CD4-positive, alpha-beta T cell treated with Interleukin-2 at 100 ng/mL for 4 hours (primary cell): ENCODE measurements at regions not wholly inside any gene's neighbourhood (a gene's known extent, or its start where the extent isn't known, plus 50 kb on each side); places are given as distances from the start of the nearest gene placed in this dataset.
"Not testable (repeated sequence)": the region's sequence is repeated elsewhere in the genome, so short reads cannot be mapped to it uniquely, and the experiment has no call there.

ENCODE experiments used
- DNase-seq: peaks from one replicate; pipeline ENCODE4 v3.0.0-alpha.2; 2020; ENCODE audit warnings: low spot score

DNA sequence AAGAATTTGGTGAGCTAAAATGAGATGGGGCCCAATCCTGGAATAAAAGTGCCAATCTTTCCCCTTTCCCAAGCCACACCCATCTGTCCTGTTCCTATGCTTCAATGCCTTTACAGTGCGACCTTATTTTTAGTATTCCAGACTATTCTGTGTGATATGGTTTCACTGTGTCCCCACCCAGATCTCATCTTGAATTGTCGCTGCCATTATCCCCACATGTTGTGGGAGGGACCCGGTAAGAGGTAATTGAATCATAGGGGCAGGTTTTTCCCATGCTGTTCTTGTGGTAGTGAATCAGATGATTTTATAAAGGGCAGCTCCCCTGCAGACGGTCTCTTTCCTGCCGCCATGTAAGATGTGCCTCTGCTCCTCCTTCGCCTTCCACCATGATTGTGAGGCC, 129.3 kb upstream of the KIF26B start:
- no peak for DNase-seq

DNA sequence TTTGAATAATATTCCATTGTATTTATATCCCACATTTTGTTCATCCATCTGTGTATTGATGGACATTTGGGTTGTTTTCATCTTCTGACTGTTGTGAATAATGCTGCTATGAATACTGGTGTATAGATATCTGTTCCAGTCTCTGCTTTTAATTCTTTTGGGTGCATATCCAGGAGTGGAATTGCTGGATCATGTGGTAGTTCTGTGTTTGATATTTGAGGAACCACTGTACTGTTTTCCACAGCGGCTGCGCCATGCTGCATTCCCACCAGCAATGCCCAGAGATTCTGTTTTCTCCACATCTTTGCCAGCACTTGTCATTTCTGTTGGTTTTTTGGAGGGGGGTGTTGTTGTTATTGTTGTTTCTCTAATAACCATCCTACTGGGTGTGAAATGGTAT, 131.6 kb upstream of the KIF26B start:
- no peak for DNase-seq

DNA sequence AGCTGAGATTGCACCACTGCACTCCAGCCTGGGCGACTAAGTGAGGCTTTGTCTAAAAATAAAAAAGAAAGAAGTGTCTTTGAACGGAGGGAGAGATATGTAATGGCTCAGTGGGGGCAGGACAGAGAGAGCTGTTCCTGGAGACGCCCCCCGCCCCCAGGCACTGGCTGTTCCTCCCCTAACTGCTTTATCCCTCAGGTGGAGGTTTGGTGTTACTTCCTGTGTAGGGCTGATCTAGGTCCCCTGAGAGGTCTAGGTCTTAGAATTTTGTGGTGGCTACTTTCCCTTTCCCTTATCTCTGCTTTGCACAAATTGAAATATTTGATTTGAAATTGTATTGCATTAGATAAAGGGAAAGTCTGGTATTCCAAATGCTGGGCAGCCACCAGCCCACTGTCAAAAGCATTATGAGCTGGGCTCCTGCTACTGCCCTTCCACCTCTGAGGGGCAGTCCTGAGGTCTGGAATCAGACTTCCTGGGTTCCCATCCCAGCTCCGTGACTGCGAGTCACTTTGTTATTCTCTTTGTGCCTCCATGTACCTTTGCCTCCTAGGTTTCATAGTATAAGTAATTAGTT, 134.8 kb upstream of the KIF26B start:
- no peak for DNase-seq

DNA sequence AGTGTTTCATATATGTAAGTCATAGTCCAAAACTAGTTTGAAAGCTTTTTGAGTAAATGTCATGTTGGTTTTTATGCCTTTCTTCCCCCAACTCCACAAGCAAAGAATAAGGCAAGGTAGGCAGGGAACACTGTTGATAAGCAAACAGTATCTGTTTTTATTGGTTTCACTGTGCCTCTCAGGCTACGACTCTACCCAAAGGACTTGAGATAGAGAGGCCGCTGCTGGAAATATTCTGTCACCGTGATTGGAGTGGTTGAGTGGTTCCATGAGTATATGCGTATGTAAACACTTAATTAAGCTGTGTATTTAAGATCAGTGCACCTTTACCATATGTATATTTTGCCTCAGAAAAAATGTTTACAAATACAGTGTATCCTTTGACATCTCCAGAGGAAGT, 138.1 kb upstream of the KIF26B start:
- DNase-seq: no peak

DNA sequence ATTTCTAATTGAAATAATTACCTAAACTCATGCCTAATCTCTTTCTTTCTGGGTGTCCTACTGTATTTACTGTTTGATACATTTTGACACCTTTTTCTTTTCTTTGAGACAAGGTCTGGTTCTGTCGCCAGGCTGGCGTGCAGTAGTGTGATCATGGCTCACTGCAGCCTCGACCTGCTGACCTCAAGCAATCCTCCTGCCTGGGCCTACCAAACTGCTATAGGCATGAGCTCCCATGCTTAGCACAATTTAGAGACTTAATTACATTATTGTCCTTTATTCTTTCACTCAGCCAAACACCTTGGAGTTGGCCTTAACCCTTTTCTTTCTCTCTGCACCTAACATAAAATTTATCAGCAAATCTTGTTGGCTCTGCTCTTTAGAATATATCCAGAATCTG, 139.8 kb upstream of the KIF26B start:
- DNase-seq: no peak

DNA sequence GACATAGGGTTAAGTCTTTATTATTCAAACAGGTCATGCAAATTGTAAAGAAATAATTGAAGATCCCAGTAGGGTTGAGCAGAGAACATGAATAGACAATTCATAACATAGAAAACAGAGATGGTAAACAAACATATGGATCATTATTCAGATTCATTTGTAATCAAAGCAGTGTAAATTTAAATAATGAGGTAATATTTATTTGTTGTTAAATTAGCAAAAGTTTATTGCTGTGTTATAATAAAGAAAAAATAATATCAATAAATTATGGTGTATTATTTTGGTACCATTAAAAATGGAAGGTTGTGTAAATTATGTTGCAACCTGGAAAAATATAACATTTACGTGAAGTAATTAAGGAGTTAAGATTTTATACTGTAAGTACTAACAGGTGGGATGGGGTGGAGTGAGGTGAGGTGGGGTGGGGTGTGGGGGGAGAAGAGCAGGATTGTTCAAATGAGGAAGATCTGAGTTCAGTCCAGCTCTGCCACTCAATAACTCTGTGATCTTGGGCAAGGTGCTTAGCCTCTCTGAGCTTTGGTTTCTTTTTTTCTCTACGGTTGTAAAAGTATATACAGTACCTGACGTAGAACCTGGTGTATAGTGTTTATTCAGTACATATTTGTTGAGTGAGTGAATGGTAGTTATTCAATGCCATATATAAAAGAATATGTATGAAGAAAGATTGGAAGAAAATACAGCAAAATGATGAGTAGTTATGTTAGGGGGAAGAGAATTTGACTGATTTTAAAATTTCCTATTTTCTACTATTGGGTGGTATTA, 140.3 kb upstream of the KIF26B start:
- DNase-seq: no peak

DNA sequence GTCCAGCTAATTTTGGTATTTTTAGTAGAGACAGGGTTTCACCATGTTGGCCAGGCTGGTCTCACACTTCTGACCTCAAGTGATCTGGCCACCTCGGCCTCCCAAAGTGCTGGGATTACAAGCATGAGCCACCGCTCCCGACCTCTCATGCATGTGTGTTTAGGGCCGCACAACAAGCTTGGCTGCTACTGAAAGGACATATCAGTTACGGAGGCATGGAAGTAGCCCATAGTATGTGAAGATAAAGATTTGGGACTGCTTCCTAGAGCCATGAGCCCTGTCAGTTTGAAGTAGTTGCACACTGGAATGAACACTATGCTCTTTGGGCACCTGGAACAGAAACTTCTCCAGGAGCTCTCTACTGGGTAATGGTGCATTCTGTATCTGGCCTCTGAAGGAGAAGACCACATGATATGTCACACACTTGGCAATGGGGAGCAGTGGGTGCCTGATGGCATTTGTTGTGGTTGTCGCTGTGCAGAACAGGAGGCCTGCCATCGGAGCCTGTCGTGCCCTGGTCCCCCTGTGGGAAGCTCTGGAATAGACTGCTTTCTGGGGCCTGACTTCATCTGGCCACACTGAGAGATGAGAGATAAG, 144.7 kb upstream of the KIF26B start:
- DNase-seq: no peak

DNA sequence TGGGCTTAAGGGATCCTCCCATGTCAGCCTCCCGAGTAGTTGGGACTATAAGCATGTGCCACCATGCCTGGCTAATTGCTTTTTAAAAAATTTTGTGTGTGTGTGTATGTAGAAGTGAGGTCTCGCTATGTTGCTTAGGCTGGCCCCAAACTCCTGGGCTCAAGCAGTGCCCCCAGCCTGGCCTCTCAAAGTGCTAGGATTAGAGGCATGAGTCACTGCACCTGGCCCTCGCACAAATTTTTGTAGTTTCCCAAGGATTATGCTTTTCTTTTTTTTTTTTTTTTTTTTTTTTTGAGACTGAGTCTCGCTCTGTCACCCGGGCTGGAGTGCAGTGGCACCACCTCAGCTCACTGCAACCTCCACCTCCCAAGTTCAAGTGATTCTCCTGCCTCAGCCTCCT, 144.4 kb upstream of the HNRNPU start:
- no peak for DNase-seq

DNA sequence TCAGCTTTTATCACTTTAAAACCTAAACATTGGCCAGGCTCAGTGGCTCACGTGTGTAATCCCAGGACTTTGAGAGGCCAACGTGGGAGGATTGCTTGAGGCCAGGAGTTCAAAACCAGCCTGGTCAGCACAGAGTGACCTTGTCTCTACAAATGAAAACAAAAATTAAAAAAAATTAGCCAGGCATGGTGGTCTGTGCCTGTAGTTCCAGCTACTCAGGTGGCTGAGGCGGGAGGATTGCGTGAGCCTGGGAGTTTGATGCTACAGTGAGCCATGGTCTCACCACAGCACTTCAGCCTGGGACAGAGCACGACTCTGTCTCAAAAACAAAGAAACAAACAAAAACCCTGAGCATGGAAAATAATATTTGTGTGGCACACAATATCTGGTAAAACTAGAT, 143.5 kb upstream of the HNRNPU start:
- DNase-seq: no peak

DNA sequence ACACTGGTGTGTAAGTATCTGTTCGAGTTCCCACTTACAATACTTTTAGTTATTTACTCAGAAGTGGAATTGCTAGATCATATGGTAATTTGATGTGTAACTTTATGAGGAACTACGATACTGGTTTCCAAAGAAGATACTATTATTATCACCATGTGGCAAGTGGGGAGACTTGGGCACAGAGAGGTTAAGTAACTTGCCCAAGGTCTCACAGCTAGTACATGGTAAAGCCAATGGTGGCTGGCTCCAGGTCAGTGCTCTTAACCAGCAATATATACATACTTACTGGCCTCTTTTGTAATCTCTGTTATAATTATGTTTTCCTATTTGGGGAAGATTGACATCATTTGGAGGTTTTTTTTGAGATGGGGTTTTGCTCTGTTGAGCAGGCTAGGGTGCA, 138.9 kb upstream of the HNRNPU start:
- no peak for DNase-seq

DNA sequence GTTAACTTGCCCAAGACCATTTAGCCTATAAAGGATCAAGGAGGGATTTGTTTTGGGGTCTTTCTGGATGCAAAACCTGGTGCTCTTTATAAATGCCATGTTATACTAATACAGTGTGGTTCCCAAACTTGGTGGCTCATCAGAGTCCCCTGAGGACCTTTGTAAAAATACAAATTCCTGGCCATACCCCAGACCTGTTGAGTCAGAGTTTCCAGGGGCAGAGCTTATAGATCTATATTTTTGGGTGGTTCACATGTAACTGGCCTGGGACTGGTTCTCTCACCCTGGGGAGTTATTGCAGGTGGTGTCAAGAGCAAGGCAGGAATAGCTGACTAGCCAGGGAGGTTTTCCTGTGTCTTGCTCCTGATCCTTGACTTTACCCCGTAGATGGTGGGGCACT, 136.9 kb upstream of the HNRNPU start:
- DNase-seq: no peak

DNA sequence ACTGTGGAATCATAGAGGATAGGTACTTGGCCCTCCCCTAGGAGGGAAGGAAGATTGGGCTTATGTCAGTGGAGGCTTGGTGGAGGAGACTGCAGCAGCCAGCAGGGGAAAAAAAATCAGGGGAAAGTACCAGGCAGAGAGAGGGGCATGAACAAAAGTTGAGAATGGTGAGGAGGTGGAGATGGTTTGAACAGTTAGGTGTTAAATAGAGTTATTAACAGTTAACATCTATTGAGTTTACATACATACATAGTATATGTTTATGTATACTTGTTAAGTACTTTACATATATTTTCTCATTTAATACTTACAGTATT, 136.5 kb upstream of the HNRNPU start:
- DNase-seq: no peak

DNA sequence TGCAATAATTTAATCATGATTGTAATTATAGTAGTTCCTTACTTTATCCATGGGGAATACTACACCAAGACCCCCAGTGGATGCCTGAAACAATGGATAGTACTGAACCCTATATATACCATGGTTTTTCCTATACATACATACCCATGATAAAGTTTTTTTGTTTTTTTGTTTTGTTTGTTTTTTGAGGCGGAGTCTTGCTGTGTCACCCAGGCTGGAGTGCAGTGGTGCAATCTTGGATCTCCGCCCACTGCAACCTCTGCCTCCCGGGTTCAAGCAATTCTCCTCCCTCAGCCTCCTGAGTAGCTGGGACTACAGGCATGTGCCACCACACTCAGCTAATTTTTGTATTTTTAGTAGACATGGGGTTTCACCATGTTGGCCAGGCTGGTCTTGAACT, 135.3 kb upstream of the HNRNPU start:
- DNase-seq: not testable (repeated sequence)

DNA sequence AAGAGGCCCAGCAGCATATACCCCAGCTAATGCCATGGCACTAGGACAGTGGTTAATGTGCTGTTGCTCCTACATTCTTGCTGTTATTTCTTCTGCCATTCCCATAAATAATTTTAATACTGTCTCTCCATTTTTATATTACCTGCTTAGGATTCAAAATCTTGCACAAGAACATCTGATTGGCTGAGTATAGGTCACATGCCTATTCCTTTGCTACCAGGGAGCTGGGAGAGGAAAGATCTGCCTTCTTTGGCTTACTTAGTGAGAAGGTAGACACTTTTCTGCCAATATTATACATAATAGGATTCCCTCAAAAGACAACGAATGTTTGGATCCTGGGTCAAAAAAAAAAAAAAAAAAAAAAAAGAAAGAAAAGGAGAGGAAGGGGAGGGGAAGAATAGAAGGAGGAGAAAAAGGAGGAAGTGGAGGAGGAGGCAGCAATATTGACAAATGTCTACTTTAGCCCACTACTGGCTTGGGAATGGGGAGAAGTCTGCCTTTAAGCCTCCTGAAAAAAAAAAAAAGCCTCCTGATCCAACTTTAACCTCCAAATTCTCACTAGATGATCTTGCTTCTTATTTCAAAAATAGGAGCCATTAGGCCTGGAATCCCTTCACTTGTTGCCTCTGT, 134.5 kb upstream of the HNRNPU start:
- DNase-seq: no peak

DNA sequence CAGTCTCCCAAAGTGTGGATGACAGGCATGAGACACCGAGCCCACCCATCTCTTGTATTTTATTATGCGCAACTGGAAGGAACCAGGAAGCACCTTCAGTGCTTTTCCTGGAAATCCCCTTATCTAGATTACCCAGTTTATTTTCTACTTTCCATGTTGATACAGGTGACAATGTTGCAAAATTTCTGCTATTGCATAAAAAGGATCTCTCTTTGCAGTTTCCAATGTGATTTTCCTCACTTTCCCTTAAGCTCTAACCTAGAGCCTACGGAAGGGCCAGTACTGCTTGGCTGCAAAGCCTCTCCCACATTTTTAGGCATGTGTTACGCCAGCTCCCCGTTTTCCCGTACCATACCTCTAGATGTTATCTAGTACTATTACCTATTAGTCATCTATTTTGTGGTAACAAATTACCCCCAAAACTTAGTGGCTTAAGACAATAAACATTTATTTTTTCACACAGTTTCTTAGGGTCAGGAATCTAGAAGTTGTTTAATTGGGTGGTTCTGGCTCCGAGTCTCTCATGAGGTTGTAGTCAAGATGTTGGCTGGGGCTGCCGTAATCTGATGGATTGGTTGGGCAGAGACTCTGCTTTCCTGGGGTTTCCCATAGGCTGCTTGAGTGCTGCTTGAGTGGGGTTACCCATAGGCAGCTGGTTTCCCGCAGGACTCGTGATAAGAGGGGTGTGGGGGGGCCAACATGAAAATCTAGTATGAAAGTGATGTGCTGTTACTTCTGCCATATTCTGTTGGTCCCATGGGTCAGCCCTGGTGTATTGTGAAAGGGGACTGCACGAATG, 131.5 kb upstream of the HNRNPU start:
- DNase-seq: no peak

DNA sequence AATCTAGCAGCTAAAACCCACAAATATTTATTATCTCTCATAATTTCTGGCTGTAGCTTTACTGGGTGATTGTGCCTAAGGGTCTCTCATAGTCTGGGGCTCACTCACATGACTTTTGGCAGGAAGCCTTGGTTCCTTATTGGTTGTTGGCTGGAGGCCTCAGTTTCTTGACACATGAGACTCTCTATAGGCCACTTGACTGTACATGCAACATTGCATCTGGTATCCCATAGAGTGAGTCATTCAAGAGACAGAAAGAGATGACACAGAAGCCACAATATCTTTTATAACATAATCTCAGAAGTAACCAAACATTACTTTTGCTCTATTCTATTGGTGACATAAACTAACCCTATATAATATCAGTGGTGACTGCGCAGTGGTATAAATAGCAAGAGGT, 128.5 kb upstream of the HNRNPU start:
- DNase-seq: no peak

DNA sequence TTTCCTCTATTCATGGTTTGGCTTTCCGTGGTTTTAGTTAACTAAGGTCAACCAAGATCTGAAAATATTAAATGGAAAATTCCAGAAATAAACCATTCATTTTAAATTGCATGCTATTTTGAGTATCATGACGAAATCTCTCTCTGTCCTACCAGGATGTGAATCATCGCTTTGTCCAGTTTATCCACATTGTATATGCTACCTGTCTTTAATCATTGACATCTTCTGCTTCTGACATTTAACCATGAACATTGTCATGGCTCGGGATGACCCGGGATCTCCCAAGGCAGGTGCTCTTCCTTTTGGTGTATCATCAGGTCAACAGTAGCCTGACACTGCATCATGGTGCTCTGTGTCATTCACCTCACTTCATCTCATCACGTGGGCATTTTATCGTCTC, 125.5 kb upstream of the HNRNPU start:
- no peak for DNase-seq

DNA sequence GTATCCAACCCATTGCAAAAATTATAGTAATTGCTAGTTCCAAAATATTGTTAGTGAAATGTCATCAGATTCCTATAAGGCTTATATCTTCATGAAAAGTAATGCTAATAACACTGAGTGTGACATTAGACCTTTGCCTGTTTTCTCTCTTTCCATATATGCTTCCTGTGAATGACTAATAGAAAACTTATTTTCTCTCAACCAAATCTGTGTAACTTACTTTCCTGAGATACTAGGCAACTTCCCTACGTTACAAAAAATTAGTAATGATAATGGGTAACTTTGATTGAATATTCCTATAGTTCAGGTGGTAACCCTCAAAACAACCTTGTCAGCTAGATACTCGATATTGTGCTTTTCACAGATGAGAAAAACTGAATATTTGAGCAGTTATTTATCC, 124.2 kb upstream of the HNRNPU start:
- DNase-seq: no peak

DNA sequence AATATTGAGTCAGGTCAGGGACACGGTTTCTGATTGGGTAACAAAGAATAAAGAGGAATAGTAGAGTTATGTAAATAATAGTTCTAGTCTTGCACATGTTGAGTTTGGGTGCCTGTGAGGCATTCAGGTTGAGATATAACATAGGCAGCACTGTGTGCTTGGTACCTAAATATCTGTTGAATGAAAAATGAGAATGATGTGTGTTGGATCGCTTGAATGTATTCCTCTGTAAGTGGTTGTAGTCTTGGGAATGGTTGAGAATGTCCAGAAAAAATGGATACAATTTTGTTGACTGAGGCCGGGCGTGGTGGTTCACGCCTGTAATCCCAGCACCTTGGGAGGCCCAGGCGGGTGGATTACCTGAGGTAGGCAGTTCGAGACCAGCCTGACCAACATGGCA, 116.3 kb upstream of the HNRNPU start:
- no peak for DNase-seq

DNA sequence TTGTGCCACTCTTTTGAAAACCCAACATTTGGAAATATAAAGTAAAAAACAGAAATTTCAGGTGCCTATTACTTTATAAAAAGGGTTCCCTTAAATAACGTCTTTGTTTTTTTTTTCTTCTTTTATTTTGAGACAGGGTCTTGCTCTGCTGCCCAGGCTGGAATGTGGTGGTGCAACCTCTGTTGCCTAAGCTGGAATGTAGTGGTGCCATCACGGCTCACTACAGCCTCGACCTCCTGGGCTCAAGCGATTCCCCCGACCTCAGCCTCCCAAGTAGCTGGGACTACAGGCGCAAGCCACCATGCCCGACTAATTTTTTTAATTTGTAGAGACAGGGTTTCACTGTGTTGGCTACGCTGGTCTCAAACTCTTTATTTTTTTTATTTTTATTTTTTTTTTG, 110.2 kb upstream of the HNRNPU start:
- DNase-seq: no peak

DNA sequence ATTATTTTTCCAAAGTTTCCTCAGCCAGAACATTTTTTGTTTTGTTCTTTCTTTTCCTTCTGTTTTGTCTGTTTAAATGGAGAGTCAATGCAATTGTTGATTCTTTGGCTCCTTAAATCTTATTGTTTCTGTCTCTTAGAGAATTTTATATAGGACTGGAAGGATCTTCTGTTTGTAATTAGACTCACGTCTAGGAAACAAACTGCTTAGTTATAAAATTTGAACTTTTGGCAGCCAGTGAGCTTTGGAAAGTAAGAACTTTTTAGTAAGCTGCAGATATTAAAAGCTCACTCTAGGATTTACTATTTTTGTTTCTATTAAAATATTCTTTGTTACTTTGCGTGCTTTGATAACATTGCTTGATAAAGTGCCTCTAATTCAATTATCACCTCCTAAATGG, 109.8 kb upstream of the HNRNPU start:
- DNase-seq: no peak

DNA sequence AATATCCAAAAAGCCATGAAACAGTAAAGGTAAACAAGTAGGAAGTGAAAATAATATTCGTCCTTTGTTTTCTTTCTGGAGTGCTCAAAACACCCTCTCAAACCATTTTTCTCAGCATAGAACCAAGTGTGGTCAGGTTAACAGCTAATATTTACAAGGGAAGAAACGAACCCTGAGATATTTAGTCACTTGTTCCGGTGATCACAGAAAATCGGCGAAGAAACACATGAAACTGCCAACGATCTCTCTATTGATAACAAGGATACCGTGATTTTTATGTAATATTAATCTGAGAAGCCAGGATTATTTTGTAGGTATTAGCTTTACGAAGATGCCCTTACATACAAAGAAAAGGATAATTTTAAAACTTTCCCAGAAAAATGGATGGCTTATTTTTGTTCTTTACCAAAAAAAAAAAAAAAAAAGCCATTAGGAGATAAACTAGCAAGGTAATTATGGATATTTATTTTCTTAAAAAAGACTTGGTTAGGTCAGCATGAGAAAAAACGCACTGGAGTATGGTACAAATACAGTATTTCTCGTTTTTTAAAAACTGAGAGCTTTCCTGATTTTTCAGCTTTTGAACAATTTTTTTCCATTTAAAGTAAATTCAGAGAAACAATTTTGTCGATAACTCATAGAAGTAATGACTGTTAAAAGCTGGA, 107.3 kb upstream of the HNRNPU start:
- DNase-seq: peak; percentile 55
